SU-DHL-6 (cell line): ENCODE measurements at regions not wholly inside any gene's neighbourhood (a gene's known extent, or its start where the extent isn't known, plus 50 kb on each side); places are given as distances from the start of the nearest gene placed in this dataset.

ENCODE experiments used
- EZH2phosphoT487 ChIP-seq: fragments of 200-600 bp; sonication (generic), shearing (Covaris generic); conservative IDR thresholded peaks from 2 replicates; pipeline ENCODE4 v1.6.1; 2018; ENCODE audit warnings: mild to moderate bottlenecking, antibody characterized with exemption, low read length, moderate library complexity, mixed read lengths
- TF ChIP-seq, protein P1 (sequence below): fragments of 200-600 bp; sonication (generic); IDR thresholded peaks from one replicate; pipeline ENCODE4 v1.5.1; 2017; ENCODE audit warnings: antibody characterized with exemption, mild to moderate bottlenecking, low read length, moderate library complexity; ENCODE audit not compliant: insufficient read depth, poor library complexity, severe bottlenecking

- TF ChIP-seq EZH2phosphoT487, result no peak
- TF ChIP-seq, protein P1, sequence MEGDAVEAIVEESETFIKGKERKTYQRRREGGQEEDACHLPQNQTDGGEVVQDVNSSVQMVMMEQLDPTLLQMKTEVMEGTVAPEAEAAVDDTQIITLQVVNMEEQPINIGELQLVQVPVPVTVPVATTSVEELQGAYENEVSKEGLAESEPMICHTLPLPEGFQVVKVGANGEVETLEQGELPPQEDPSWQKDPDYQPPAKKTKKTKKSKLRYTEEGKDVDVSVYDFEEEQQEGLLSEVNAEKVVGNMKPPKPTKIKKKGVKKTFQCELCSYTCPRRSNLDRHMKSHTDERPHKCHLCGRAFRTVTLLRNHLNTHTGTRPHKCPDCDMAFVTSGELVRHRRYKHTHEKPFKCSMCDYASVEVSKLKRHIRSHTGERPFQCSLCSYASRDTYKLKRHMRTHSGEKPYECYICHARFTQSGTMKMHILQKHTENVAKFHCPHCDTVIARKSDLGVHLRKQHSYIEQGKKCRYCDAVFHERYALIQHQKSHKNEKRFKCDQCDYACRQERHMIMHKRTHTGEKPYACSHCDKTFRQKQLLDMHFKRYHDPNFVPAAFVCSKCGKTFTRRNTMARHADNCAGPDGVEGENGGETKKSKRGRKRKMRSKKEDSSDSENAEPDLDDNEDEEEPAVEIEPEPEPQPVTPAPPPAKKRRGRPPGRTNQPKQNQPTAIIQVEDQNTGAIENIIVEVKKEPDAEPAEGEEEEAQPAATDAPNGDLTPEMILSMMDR, result no peak
Measured at GRCh38 chr2:125746321-125747164, 909.4 kb upstream of the GYPC start.
